ENCODE measurements at regions not wholly inside any gene's neighbourhood (a gene's known extent, or its start where the extent isn't known, plus 50 kb on each side); places are given as distances from the start of the nearest gene placed in this dataset.

DNA sequence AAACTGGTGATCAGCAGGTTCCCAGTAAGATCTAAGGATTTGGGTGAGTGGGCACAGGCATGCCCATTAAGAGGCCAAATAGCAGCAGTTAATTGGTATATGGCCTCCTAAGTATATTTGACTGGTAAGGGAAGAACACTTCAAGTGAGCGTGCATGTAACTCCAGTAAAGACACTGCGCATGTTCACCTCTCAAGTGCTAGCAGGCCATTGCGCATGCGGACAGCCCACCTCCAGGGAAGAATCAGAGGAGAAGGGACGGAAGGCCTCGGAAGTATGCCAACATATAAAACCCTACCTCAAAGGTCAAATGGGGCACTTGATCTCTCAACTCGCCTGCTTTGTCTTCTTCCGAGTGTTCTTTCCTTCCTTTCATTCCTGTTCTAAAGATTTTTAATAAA is 118.0 kb downstream of the ARL5B start (continued):
- TF ChIP-seq, protein P1, sequence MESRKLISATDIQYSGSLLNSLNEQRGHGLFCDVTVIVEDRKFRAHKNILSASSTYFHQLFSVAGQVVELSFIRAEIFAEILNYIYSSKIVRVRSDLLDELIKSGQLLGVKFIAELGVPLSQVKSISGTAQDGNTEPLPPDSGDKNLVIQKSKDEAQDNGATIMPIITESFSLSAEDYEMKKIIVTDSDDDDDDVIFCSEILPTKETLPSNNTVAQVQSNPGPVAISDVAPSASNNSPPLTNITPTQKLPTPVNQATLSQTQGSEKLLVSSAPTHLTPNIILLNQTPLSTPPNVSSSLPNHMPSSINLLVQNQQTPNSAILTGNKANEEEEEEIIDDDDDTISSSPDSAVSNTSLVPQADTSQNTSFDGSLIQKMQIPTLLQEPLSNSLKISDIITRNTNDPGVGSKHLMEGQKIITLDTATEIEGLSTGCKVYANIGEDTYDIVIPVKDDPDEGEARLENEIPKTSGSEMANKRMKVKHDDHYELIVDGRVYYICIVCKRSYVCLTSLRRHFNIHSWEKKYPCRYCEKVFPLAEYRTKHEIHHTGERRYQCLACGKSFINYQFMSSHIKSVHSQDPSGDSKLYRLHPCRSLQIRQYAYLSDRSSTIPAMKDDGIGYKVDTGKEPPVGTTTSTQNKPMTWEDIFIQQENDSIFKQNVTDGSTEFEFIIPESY (IDR thresholded peaks at IDR 0.05; ENCODE audit: extremely low read depth, insufficient replicate concordance, low read length), result no peak
- TF ChIP-seq, protein P2, sequence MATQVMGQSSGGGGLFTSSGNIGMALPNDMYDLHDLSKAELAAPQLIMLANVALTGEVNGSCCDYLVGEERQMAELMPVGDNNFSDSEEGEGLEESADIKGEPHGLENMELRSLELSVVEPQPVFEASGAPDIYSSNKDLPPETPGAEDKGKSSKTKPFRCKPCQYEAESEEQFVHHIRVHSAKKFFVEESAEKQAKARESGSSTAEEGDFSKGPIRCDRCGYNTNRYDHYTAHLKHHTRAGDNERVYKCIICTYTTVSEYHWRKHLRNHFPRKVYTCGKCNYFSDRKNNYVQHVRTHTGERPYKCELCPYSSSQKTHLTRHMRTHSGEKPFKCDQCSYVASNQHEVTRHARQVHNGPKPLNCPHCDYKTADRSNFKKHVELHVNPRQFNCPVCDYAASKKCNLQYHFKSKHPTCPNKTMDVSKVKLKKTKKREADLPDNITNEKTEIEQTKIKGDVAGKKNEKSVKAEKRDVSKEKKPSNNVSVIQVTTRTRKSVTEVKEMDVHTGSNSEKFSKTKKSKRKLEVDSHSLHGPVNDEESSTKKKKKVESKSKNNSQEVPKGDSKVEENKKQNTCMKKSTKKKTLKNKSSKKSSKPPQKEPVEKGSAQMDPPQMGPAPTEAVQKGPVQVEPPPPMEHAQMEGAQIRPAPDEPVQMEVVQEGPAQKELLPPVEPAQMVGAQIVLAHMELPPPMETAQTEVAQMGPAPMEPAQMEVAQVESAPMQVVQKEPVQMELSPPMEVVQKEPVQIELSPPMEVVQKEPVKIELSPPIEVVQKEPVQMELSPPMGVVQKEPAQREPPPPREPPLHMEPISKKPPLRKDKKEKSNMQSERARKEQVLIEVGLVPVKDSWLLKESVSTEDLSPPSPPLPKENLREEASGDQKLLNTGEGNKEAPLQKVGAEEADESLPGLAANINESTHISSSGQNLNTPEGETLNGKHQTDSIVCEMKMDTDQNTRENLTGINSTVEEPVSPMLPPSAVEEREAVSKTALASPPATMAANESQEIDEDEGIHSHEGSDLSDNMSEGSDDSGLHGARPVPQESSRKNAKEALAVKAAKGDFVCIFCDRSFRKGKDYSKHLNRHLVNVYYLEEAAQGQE (IDR thresholded peaks at IDR 0.05; ENCODE audit: low read depth), result no peak
- no peak for TF ChIP-seq POLR2A (IDR thresholded peaks at IDR 0.05; ENCODE audit: borderline replicate concordance, extremely low read depth, insufficient read depth, insufficient read length)
- TF ChIP-seq EZH2phosphoT487 (IDR thresholded peaks at IDR 0.05; ENCODE audit: borderline replicate concordance), result no peak
- no peak for TF ChIP-seq CEBPB (IDR thresholded peaks at IDR 0.05; ENCODE audit: low read depth)
- TF ChIP-seq POLR2AphosphoS5 (IDR thresholded peaks at IDR 0.05; ENCODE audit: low read depth, low read length), result no peak

DNA sequence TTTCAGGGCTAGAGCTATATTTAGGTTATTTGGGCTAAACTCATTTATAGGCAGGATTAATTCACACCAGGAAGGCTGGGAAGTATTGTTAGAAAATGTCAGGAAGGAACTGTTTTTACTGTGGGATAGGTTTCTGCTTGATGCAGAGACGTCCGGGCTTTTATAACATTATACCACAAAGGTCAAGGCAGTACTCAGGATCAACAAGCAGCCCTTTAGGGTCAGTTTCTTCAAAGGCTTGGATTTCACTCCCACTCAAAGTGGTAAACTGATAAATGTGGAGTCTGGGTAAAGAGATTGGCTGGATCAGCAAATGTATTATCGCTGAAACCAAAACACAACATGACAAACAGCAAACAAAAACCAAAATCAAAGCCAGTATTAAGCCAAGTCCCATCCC is 127.2 kb downstream of the ARL5B start:
- no TSS peak for BruUV-seq (replicated peaks)
- POLR2A ChIA-PET, result no interaction called here

More for the DNA sequence above, 127.2 kb downstream of the ARL5B start:
- TF ChIP-seq ELF1 (IDR thresholded peaks at IDR 0.05; ENCODE audit: borderline replicate concordance, low read depth) (no peak), YY1 (IDR thresholded peaks at IDR 0.05; ENCODE audit: extremely low read depth, insufficient replicate concordance, low read depth, low read length) (no peak), ZFX (IDR thresholded peaks at IDR 0.05) (no peak), EZH2phosphoT487 (IDR thresholded peaks at IDR 0.05; ENCODE audit: borderline replicate concordance) (no peak), CEBPB (IDR thresholded peaks at IDR 0.05; ENCODE audit: low read depth) (no peak), POLR2A (IDR thresholded peaks at IDR 0.05; ENCODE audit: borderline replicate concordance, extremely low read depth, insufficient read depth, insufficient read length) (no peak), SRF (IDR thresholded peaks at IDR 0.05; ENCODE audit: low read depth) (no peak), POLR2AphosphoS5 (IDR thresholded peaks at IDR 0.05; ENCODE audit: low read depth, low read length) (no peak)
- TF ChIP-seq, protein P3, sequence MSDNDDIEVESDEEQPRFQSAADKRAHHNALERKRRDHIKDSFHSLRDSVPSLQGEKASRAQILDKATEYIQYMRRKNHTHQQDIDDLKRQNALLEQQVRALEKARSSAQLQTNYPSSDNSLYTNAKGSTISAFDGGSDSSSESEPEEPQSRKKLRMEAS (IDR thresholded peaks at IDR 0.05), result no peak
- TF ChIP-seq, protein P4, sequence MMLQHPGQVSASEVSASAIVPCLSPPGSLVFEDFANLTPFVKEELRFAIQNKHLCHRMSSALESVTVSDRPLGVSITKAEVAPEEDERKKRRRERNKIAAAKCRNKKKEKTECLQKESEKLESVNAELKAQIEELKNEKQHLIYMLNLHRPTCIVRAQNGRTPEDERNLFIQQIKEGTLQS (IDR thresholded peaks at IDR 0.05), result no peak
- TF ChIP-seq, protein P2 (IDR thresholded peaks at IDR 0.05; ENCODE audit: low read depth), result no peak
- Histone ChIP-seq H3K4me1 (ENCODE audit: control insufficient read depth in 1 of 2, insufficient read depth in 2 of 2, low read length in 2 of 2) (no peaks in the 10 kb centered on the region), H3K4me2 (ENCODE audit: low read length) (no peak overlapping the region), H4K20me1 (ENCODE audit: insufficient read depth) (no peaks in the 10 kb centered on the region), H3K36me3 (ENCODE audit: control insufficient read depth in 1 of 2, insufficient read depth in 2 of 2, low read length in 2 of 2) (no peaks in the 10 kb centered on the region), H2AFZ (ENCODE audit: low read depth, low read length, poor library complexity, severe bottlenecking) (no peak overlapping the region), H3K9me3 (ENCODE audit: control insufficient read depth in 1 of 2, insufficient read depth in 1 of 2, low read depth in 1 of 2, low read length in 2 of 2) (no peaks in the 10 kb centered on the region), H3K9ac (ENCODE audit: low read length) (no peak overlapping the region), H3K4me3 (replicated peaks in 1 of 2; ENCODE audit: low read depth in 1 of 2, low read length in 2 of 2) (no peak overlapping the region), H3K9me2 (ENCODE audit: insufficient read depth) (no peaks in the 10 kb centered on the region), H3K27me3 (ENCODE audit: insufficient read depth, low read length) (no peaks in the 10 kb centered on the region), H3K27ac (ENCODE audit: low read depth, low read length) (no peak overlapping the region), H3K79me2 (ENCODE audit: insufficient read depth, low read length) (no peaks in the 10 kb centered on the region)
- intact Hi-C loops (cut with micrococcal nuclease), result no loop called here
- no peak for DNase-seq (ENCODE audit: low read depth, low spot score)
- CTCF ChIA-PET, result no interaction called here
- ATAC-seq, result no peak
- RAD21 ChIA-PET (ENCODE audit: low non-redundant PET in 1 of 2, low total read pairs in 2 of 2, uncharacterized antibody in 2 of 2, unreplicated experiment in 2 of 2), result no interaction called here
